ENCODE measurements at regions not wholly inside any gene's neighbourhood (a gene's known extent, or its start where the extent isn't known, plus 50 kb on each side); places are given as distances from the start of the nearest gene placed in this dataset.

DNA sequence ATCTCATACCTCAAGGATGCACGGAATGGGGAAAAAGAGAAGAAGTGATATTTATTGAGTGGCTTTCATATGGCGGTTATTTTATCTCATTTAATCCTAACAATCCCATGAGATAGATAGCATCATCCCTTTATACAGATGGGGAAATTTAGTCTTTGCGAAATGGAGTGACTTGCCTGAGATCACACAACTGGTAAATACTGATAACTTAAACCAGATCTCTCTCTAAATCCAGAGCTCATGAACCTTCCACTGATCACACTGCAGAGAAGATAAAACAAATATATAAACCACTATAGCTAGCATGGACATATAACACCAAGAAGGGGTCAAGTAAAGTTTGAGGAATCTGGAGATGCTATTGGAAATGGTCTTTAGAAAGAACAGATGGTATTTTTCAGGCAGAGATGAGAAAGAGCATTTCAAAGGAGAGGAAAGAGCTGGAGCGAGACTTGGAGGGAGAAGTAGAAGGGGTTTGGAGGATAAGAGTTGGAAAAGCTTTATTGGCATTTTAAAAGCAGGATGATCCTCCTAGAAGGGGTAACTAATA lies 139.8 kb upstream of the TNFAIP3 start:
- no peaks in the 10 kb centered on the region for H3K79me1 ChIP-seq (ENCODE audit: insufficient read depth, low read depth, low read length, poor library complexity, severe bottlenecking)
- H3K9ac ChIP-seq (ENCODE audit: extremely low read depth, insufficient read length, low read length), result no peak overlapping the region
- H4K8ac ChIP-seq (replicated peaks; ENCODE audit: insufficient read length, low read depth, low read length), result no peak overlapping the region
- H2BK15ac ChIP-seq (ENCODE audit: low read depth, low read length), result no peak overlapping the region
- 100% methylated on average over 1 of the region's 4 CpGs for WGBS (ENCODE audit: extremely low coverage, insufficient read length, low lambda C conversion rate)
- H2AK5ac ChIP-seq (ENCODE audit: insufficient read length, low read length), result no peak overlapping the region
- no peak overlapping the region for H2BK12ac ChIP-seq (ENCODE audit: insufficient read length, low read depth, low read length)
- no peak overlapping the region for H3K14ac ChIP-seq (ENCODE audit: insufficient read depth, low read length)
- Mint-ChIP-seq H3K4me3 (no peak overlapping the region), H3K4me1 (no peaks in the 10 kb centered on the region), H3K27ac (no peak overlapping the region; a peak in 1 of 7 replicates), H3K9me3 (no peaks in the 10 kb centered on the region), H3K36me3 (ENCODE audit: insufficient read depth in 1 of 3, low read depth in 3 of 3) (no peaks in the 10 kb centered on the region), H3K27me3 (ENCODE audit: low read depth) (no peaks in the 10 kb centered on the region; the same call in 1 of the 2 replicates)
- H4K5ac ChIP-seq (ENCODE audit: insufficient read length, low read depth, low read length), result no peak overlapping the region
- H3K56ac ChIP-seq (ENCODE audit: insufficient read length, low read depth, low read length), result no peak overlapping the region
- no peak for DNase-seq
- H3K79me2 ChIP-seq (ENCODE audit: insufficient read depth, low read length), result no peaks in the 10 kb centered on the region
- H3K4me2 ChIP-seq (ENCODE audit: insufficient read depth, insufficient read length, low read length), result no peak overlapping the region
- H2BK120ac ChIP-seq (ENCODE audit: low read depth, low read length, poor library complexity, severe bottlenecking), result no peak overlapping the region
- H3K27ac ChIP-seq (ENCODE audit: insufficient read length, low read depth, low read length), result no peak overlapping the region
- H3K23me2 ChIP-seq (ENCODE audit: insufficient read length, low read depth, low read length, poor library complexity, severe bottlenecking), result no peaks in the 10 kb centered on the region
- TF ChIP-seq, protein P1, sequence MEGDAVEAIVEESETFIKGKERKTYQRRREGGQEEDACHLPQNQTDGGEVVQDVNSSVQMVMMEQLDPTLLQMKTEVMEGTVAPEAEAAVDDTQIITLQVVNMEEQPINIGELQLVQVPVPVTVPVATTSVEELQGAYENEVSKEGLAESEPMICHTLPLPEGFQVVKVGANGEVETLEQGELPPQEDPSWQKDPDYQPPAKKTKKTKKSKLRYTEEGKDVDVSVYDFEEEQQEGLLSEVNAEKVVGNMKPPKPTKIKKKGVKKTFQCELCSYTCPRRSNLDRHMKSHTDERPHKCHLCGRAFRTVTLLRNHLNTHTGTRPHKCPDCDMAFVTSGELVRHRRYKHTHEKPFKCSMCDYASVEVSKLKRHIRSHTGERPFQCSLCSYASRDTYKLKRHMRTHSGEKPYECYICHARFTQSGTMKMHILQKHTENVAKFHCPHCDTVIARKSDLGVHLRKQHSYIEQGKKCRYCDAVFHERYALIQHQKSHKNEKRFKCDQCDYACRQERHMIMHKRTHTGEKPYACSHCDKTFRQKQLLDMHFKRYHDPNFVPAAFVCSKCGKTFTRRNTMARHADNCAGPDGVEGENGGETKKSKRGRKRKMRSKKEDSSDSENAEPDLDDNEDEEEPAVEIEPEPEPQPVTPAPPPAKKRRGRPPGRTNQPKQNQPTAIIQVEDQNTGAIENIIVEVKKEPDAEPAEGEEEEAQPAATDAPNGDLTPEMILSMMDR (conservative IDR thresholded peaks at IDR 0.05), result no peak
- H2BK20ac ChIP-seq (ENCODE audit: low read depth, low read length, poor library complexity, severe bottlenecking), result no peak overlapping the region
- no peaks in the 10 kb centered on the region for H3K4me1 ChIP-seq (ENCODE audit: insufficient read depth, low read length)
- H3K18ac ChIP-seq (ENCODE audit: insufficient read length, low read depth, low read length), result no peak overlapping the region
- H3K4ac ChIP-seq (ENCODE audit: low read depth, low read length), result no peak overlapping the region
- H4K20me1 ChIP-seq (ENCODE audit: control insufficient read depth, insufficient read depth, insufficient read length), result no peaks in the 10 kb centered on the region
- no peak overlapping the region for H4K91ac ChIP-seq (ENCODE audit: insufficient read length, low read depth, low read length)
- no peak overlapping the region for H2AFZ ChIP-seq (ENCODE audit: low read length)
- H2BK5ac ChIP-seq (ENCODE audit: insufficient read length, low read length), result no peak overlapping the region
- no peaks in the 10 kb centered on the region for H3K27me3 ChIP-seq (ENCODE audit: insufficient read depth, low read length)
- H3T11ph ChIP-seq (ENCODE audit: low read length), result no peak overlapping the region
- H3K23ac ChIP-seq (ENCODE audit: insufficient read length, low read depth, low read length), result no peak overlapping the region
- no peaks in the 10 kb centered on the region for H3K9me3 ChIP-seq (ENCODE audit: control insufficient read depth, low read depth, low read length)

Measured in H9 (cell line).